Gastrocnemius medialis (tissue), 4 donors: ENCODE measurements at regions not wholly inside any gene's neighbourhood (a gene's known extent, or its start where the extent isn't known, plus 50 kb on each side); places are given as distances from the start of the nearest gene placed in this dataset.

Experiments
- ATAC-seq, 2 donors: fragments of 150-250 bp; one replicate each; pipeline ENCODE4 v1.9.1; 2016
- DNase-seq, 2 donors: peaks; one replicate each; pipeline ENCODE4 v3.0.0-alpha.2; 2019
- H3K27ac ChIP-seq, 4 donors: fragments of 200-600 bp; sonication (generic); 1 replicate in 1 of 4; 2 replicates in 3 of 4; pipeline ENCODE4 v1.5.1; 2016 to 2018; ENCODE audit warnings: mild to moderate bottlenecking in 2 of 4, moderate library complexity in 1 of 4
- H3K27me3 ChIP-seq, 3 donors: fragments of 200-600 bp; sonication (generic) in 2 of 3; 1 replicate in 1 of 3; 2 replicates in 2 of 3; pipeline versions ENCODE4 v1.5.1 to v1.6.0; 2016 to 2019; ENCODE audit warnings: mild to moderate bottlenecking in 1 of 3, moderate library complexity in 1 of 3
- H3K36me3 ChIP-seq, 2 donors: fragments of 200-600 bp; sonication (generic) in 1 of 2; one replicate each; pipeline ENCODE4 v1.5.1; 2017 to 2018
- H3K4me1 ChIP-seq, 2 donors: fragments of 200-600 bp; sonication (generic) in 1 of 2; one replicate each; pipeline ENCODE4 v1.5.1; 2016 to 2017; ENCODE audit warnings: mild to moderate bottlenecking in 2 of 2
- H3K4me3 ChIP-seq, 4 donors: fragments of 200-600 bp; sonication (generic) in 3 of 4; 1 replicate in 1 of 4; 2 replicates in 3 of 4; pipeline ENCODE4 v1.5.1; 2016 to 2019; ENCODE audit warnings: mild to moderate bottlenecking in 2 of 4
- H3K9me3 ChIP-seq, 3 donors: fragments of 200-600 bp; sonication (generic) in 2 of 3; 1 replicate in 1 of 3; 2 replicates in 2 of 3; pipeline ENCODE4 v1.5.1; 2016 to 2019
- CTCF ChIP-seq, 5 experiments: fragments of 450-650 bp in 3 of 5; fragments of 200-600 bp in 2 of 5; sonication (generic) in 2 of 5; IDR thresholded peaks in 4 of 5; conservative IDR thresholded peaks in 1 of 5; 1 replicate in 4 of 5; 2 replicates in 1 of 5; pipeline ENCODE4 v1.5.1; 2016 to 2019; ENCODE audit warnings: antibody characterized with exemption in 5 of 5, mild to moderate bottlenecking in 3 of 5, moderate library complexity in 3 of 5
- POLR2A ChIP-seq, 2 donors: fragments of 450-650 bp; IDR thresholded peaks; one replicate each; pipeline ENCODE4 v1.6.1; 2017; ENCODE audit warnings: antibody characterized with exemption in 2 of 2, mild to moderate bottlenecking in 2 of 2, moderate library complexity in 2 of 2
- in situ Hi-C, 4 donors: fragments of 200-750 bp; cut with MboI; loops; one replicate each; pipeline versions ENCODE4 v1.15.0 to v1.8.0; 2017; ENCODE audit warnings: low sequenced_read_pairs in 4 of 4
- intact Hi-C: fragments of 100-400 bp; cut with DNase I; formaldehyde crosslinking; loops from one replicate; pipeline ENCODE4 v1.15.1; 2023; ENCODE audit warnings: low total_unique reads

GRCh38 chr3:65303431-65303830 lies 615.6 kb upstream of the ADAMTS9 start:
- no peaks in the 10 kb centered on the region for H3K9me3 ChIP-seq
- H3K4me3 ChIP-seq: no peak overlapping the region
- peaks cover 0 to 8% (median 0%) of the 10 kb centered on the region in 3 donors for H3K27me3 ChIP-seq
- in situ Hi-C loops: no loop called here
- no peak overlapping the region for H3K27ac ChIP-seq
- no peak for TF ChIP-seq POLR2A (IDR thresholded peaks at IDR 0.05)
- TF ChIP-seq CTCF (IDR thresholded peaks at IDR 0.05 in 4 of 5, conservative IDR thresholded peaks at IDR 0.05 in 1 of 5): no peak
- H3K4me1 ChIP-seq: no peaks in the 10 kb centered on the region
- no peak for DNase-seq
- H3K36me3 ChIP-seq: no peaks in the 10 kb centered on the region
- intact Hi-C loops: no loop called here
- no peak for ATAC-seq

GRCh38 chr3:65291448-65292125 lies 603.8 kb upstream of the ADAMTS9 start:
- no peaks in the 10 kb centered on the region for H3K27me3 ChIP-seq
- no peaks in the 10 kb centered on the region for H3K36me3 ChIP-seq
- no peaks in the 10 kb centered on the region for H3K9me3 ChIP-seq
- no peak for DNase-seq
- no peak overlapping the region for H3K4me3 ChIP-seq
- no peak overlapping the region for H3K27ac ChIP-seq
- H3K4me1 ChIP-seq: no peaks in the 10 kb centered on the region
- in situ Hi-C loops: no loop called here
- no peak for TF ChIP-seq POLR2A (IDR thresholded peaks at IDR 0.05)
- no peak for TF ChIP-seq CTCF (IDR thresholded peaks at IDR 0.05 in 4 of 5, conservative IDR thresholded peaks at IDR 0.05 in 1 of 5)
- intact Hi-C loops: no loop called here
- no peak for ATAC-seq

GRCh38 chr3:65288776-65289175 lies 601.0 kb upstream of the ADAMTS9 start:
- TF ChIP-seq POLR2A (IDR thresholded peaks at IDR 0.05): no peak
- no peak for TF ChIP-seq CTCF (IDR thresholded peaks at IDR 0.05 in 4 of 5, conservative IDR thresholded peaks at IDR 0.05 in 1 of 5)
- Histone ChIP-seq H3K36me3 (no peaks in the 10 kb centered on the region), H3K9me3 (no peaks in the 10 kb centered on the region), H3K4me1 (no peaks in the 10 kb centered on the region), H3K27me3 (no peaks in the 10 kb centered on the region), H3K4me3 (no peak overlapping the region), H3K27ac (no peak overlapping the region)
- in situ Hi-C loops: no loop called here
- intact Hi-C loops: no loop called here
- ATAC-seq (no peak), DNase-seq (no peak)

- no peaks in the 10 kb centered on the region for H3K4me1 ChIP-seq
- intact Hi-C loops: no loop called here
- DNase-seq: no peak
- H3K27me3 ChIP-seq: no peaks in the 10 kb centered on the region
- ATAC-seq: no peak
- in situ Hi-C loops: no loop called here
- no peaks in the 10 kb centered on the region for H3K9me3 ChIP-seq
- no peak for TF ChIP-seq CTCF (IDR thresholded peaks at IDR 0.05 in 4 of 5, conservative IDR thresholded peaks at IDR 0.05 in 1 of 5)
- TF ChIP-seq POLR2A (IDR thresholded peaks at IDR 0.05): no peak
- H3K4me3 ChIP-seq: no peak overlapping the region
- H3K27ac ChIP-seq: no peak overlapping the region
- no peaks in the 10 kb centered on the region for H3K36me3 ChIP-seq
Measured at GRCh38 chr3:65285956-65286355, 598.2 kb upstream of the ADAMTS9 start.

- in situ Hi-C loops: no loop called here
- no peak for DNase-seq
- H3K27me3 ChIP-seq: no peaks in the 10 kb centered on the region
- no peaks in the 10 kb centered on the region for H3K36me3 ChIP-seq
- no peak for ATAC-seq
- H3K9me3 ChIP-seq: no peaks in the 10 kb centered on the region
- no peak overlapping the region for H3K4me3 ChIP-seq
- intact Hi-C loops: no loop called here
- H3K27ac ChIP-seq: no peak overlapping the region
- TF ChIP-seq CTCF (IDR thresholded peaks at IDR 0.05 in 4 of 5, conservative IDR thresholded peaks at IDR 0.05 in 1 of 5) (no peak), POLR2A (IDR thresholded peaks at IDR 0.05) (no peak)
- H3K4me1 ChIP-seq: no peaks in the 10 kb centered on the region
Measured at GRCh38 chr3:65284961-65285360, 597.2 kb upstream of the ADAMTS9 start.
